Parathyroid adenoma (tissue), 2 donors: ENCODE measurements at regions not wholly inside any gene's neighbourhood (a gene's known extent, or its start where the extent isn't known, plus 50 kb on each side); places are given as distances from the start of the nearest gene placed in this dataset.

Experiments
- H2AFZ ChIP-seq: fragments of 300-600 bp; sonication (generic); one replicate; pipeline ENCODE4 v1.7.0; 2017; ENCODE audit warnings: antibody characterized with exemption, mild to moderate bottlenecking
- H3K27ac ChIP-seq: fragments of 300-600 bp; sonication (generic); one replicate; pipeline ENCODE4 v1.7.0; 2017
- H3K27me3 ChIP-seq: fragments of 300-600 bp; sonication (generic); one replicate; pipeline ENCODE4 v1.7.0; 2017; ENCODE audit warnings: low read length; ENCODE audit not compliant: control insufficient read depth, insufficient read depth
- H3K36me3 ChIP-seq: fragments of 300-600 bp; sonication (generic); one replicate; pipeline ENCODE4 v1.7.0; 2017; ENCODE audit warnings: low read length; ENCODE audit not compliant: control insufficient read depth, insufficient read depth
- H3K4me1 ChIP-seq: fragments of 300-600 bp; sonication (generic); one replicate; pipeline ENCODE4 v1.7.0; 2017; ENCODE audit warnings: control low read depth
- H3K4me2 ChIP-seq: fragments of 300-600 bp; sonication (generic); one replicate; pipeline ENCODE4 v1.7.0; 2017; ENCODE audit warnings: low read length
- H3K4me3 ChIP-seq: fragments of 300-600 bp; sonication (generic); one replicate; pipeline ENCODE4 v1.7.0; 2017; ENCODE audit warnings: low read depth, low read length
- H3K79me2 ChIP-seq: fragments of 300-600 bp; sonication (generic); one replicate; pipeline ENCODE4 v1.7.0; 2017; ENCODE audit warnings: control low read depth
- H3K9ac ChIP-seq: fragments of 300-600 bp; sonication (generic); one replicate; pipeline ENCODE4 v1.7.0; 2017; ENCODE audit warnings: mild to moderate bottlenecking
- H3K9me3 ChIP-seq: fragments of 300-600 bp; sonication (generic); one replicate; pipeline ENCODE4 v1.7.0; 2017; ENCODE audit warnings: low read length; ENCODE audit not compliant: control insufficient read depth
- TF ChIP-seq, protein P1 (sequence below): fragments of 300-600 bp; sonication (generic); IDR thresholded peaks from one replicate; pipeline ENCODE4 v1.7.0; 2017; ENCODE audit warnings: antibody characterized with exemption, mild to moderate bottlenecking
- donor health status: primary hyperparathyroidism.

DNA sequence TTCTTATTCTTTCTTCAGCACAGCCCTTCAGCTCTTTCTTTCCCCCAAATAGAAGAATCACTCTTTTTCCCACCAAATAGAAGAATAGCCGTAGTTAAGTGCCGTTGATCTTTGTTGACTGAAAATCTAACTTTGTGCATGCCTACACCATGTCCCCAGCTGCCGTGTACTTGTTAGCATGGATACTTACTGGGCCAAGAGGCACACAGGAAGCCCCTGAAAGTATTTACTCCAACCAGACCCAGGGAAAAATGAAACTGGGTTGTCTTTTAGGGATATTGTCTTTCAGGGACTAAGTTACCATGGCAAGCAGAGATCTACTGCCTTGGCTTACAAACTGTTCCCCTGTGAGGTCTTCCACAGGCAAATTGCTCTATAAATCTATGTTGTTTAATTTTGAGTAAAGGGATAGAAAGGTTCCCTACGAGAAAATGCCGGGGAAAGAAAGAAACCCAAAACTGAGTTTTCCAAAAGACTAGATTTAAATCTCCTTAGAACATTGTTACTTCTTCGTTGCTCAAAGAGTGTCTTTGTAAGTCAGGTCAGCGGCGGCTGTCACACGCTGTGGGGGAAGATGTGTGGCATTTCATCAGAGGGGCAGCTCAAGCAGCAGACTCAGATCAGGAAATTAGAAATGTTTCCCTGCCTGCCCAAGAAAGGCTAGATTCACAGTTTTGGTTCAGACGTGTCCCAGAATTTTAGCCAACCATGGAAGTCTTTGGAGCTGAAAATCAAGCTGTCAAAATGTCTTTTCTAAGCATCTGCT is 152.7 kb upstream of the PRNP start:
- Histone ChIP-seq H3K9ac (no peak overlapping the region), H3K4me3 (no peak overlapping the region)
- TF ChIP-seq, protein P1, sequence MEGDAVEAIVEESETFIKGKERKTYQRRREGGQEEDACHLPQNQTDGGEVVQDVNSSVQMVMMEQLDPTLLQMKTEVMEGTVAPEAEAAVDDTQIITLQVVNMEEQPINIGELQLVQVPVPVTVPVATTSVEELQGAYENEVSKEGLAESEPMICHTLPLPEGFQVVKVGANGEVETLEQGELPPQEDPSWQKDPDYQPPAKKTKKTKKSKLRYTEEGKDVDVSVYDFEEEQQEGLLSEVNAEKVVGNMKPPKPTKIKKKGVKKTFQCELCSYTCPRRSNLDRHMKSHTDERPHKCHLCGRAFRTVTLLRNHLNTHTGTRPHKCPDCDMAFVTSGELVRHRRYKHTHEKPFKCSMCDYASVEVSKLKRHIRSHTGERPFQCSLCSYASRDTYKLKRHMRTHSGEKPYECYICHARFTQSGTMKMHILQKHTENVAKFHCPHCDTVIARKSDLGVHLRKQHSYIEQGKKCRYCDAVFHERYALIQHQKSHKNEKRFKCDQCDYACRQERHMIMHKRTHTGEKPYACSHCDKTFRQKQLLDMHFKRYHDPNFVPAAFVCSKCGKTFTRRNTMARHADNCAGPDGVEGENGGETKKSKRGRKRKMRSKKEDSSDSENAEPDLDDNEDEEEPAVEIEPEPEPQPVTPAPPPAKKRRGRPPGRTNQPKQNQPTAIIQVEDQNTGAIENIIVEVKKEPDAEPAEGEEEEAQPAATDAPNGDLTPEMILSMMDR: no peak

DNA sequence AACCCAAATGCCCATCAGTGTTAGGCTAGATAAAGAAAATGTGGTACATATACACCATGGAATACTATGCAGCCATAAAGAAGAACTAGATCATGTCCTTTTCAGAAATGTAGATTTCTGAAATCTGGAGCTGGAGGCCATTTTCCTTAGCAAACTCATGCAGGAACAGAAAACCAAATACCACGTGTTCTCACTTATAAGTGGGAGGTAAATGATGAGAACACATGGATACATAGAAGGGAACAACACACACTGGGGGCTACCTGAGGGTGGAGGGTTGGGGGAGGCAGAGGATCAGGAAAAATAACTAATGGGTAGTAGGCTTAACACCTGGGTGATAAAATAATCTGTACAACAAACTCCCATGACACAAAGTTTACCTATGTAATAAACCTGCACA is 153.5 kb upstream of the PRNP start:
- no peaks in the 10 kb centered on the region for H3K36me3 ChIP-seq
- no peaks in the 10 kb centered on the region for H3K27me3 ChIP-seq
- H2AFZ ChIP-seq: no peak overlapping the region
- no peak overlapping the region for H3K4me2 ChIP-seq
- H3K79me2 ChIP-seq: no peaks in the 10 kb centered on the region
- no peak overlapping the region for H3K27ac ChIP-seq
- no peaks in the 10 kb centered on the region for H3K4me1 ChIP-seq
- no peak overlapping the region for H3K9ac ChIP-seq
- no peak overlapping the region for H3K4me3 ChIP-seq
- no peaks in the 10 kb centered on the region for H3K9me3 ChIP-seq
- TF ChIP-seq, protein P1: no peak

More for the DNA sequence above, 152.7 kb upstream of the PRNP start:
- Histone ChIP-seq H3K27ac (no peak overlapping the region), H3K9me3 (no peaks in the 10 kb centered on the region), H3K4me2 (no peak overlapping the region), H3K36me3 (no peaks in the 10 kb centered on the region), H3K27me3 (no peaks in the 10 kb centered on the region), H2AFZ (no peak overlapping the region), H3K79me2 (no peaks in the 10 kb centered on the region), H3K4me1 (no peaks in the 10 kb centered on the region)

DNA sequence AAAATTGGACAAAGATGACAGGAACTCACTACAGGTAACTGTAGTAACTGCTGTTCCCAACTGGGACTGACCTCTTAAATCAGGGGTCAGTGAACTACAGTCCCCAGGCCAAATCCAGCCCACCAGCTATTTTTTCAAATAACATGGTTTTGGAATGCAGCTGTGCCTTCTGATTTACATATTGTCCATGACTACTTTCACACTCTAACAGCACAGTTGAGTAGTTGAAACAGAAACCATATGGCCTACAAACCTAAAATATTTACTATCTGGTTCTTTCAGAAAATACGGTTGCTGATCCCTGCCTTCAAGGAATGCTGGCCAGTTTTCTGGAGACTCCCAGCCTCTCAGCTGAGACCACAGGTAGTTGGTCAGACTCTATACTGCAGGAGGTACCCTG is 161.5 kb upstream of the PRNP start:
- Histone ChIP-seq H3K9ac (no peak overlapping the region), H3K9me3 (no peaks in the 10 kb centered on the region), H3K4me3 (no peak overlapping the region), H3K79me2 (no peaks in the 10 kb centered on the region), H3K27ac (no peak overlapping the region), H3K4me1 (no peaks in the 10 kb centered on the region), H2AFZ (no peak overlapping the region), H3K27me3 (no peaks in the 10 kb centered on the region), H3K36me3 (no peaks in the 10 kb centered on the region), H3K4me2 (no peak overlapping the region)
- TF ChIP-seq, protein P1: no peak

DNA sequence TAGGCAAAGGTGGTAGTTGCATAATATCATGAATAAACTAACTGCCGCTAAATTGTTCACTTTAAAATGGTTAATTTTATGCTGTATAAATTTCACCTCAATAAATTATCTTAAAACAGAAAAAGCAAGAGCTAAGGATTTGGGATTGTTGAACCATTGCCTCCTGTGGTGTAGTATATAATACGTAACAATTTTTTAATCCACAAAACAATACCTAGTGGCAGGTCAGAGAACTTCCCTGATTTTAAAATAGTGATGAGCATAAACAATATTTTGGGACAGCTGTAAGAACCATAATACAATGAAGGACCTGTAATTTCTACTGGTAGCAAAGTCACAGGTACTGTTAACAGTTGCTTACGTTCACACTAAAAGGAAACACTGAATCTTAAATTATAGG is 161.9 kb upstream of the PRNP start:
- Histone ChIP-seq H3K9ac (no peak overlapping the region), H2AFZ (no peak overlapping the region), H3K79me2 (no peaks in the 10 kb centered on the region), H3K4me1 (no peaks in the 10 kb centered on the region), H3K27me3 (no peaks in the 10 kb centered on the region), H3K36me3 (no peaks in the 10 kb centered on the region), H3K4me2 (no peak overlapping the region), H3K27ac (no peak overlapping the region), H3K4me3 (no peak overlapping the region), H3K9me3 (no peaks in the 10 kb centered on the region)
- TF ChIP-seq, protein P1: no peak

DNA sequence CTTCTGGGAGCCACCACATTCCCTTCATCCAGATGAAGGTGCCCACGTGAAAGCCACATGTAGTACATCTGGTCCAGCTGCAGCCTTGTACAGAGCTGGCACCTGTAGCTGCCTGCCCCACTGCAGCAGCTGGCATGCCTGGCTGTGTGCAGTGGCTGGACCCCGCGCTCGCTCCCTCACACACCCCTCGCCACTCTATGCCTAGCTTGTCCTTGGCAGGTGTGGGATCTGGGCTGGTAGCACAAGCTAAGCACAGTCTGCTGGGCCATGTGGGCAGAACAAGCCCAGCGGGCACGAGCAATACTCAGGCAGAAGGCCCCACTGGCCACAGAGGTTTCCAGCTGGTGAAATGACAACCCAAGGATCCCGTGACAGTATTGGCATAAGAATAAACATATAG is 163.9 kb upstream of the PRNP start:
- Histone ChIP-seq H3K4me2 (no peak overlapping the region), H3K9ac (no peak overlapping the region), H3K79me2 (no peaks in the 10 kb centered on the region), H3K36me3 (no peaks in the 10 kb centered on the region), H3K9me3 (no peaks in the 10 kb centered on the region), H3K4me3 (no peak overlapping the region), H3K4me1 (no peaks in the 10 kb centered on the region), H3K27me3 (no peaks in the 10 kb centered on the region), H2AFZ (no peak overlapping the region), H3K27ac (no peak overlapping the region)
- TF ChIP-seq, protein P1: no peak
